ENCODE measurements at regions not wholly inside any gene's neighbourhood (a gene's known extent, or its start where the extent isn't known, plus 50 kb on each side); places are given as distances from the start of the nearest gene placed in this dataset.

DNA sequence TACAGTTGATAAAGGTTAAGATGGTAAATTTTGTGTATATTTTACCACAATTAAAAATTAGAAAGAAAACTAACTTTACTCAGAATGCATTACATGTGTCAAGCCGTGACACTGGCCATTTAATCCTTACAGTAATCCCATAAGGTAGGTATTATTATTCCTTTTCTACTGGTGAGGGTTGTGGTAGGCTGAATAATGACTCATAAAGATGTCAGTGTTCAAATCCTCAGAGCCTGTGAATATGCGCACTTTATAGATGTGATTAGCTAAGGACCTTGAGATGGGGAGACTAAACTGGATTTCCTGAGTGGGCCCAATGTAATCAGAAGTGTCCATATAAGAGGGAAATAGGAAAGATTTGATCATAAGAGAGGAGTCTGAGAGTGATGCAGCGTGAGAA is 288.1 kb downstream of the TMEM167A start:
- Mint-ChIP-seq H3K9me3 (ENCODE audit: insufficient read depth) (peaks cover 5% of the 10 kb centered on the region), H3K4me1 (ENCODE audit: low read depth) (no peaks in the 10 kb centered on the region), H3K27me3 (ENCODE audit: low read depth) (no peaks in the 10 kb centered on the region), H3K4me3 (no peak overlapping the region), H3K36me3 (ENCODE audit: low read depth) (peaks cover 7% of the 10 kb centered on the region), H3K27ac (no peak overlapping the region)
- DNase-seq (no peak), ATAC-seq (no peak)
- ChIA-PET POLR2A (no interaction called here), CTCF (no interaction called here)

- Mint-ChIP-seq H3K27ac (no peak overlapping the region), H3K9me3 (ENCODE audit: insufficient read depth) (peaks cover 5% of the 10 kb centered on the region), H3K27me3 (ENCODE audit: low read depth) (peaks cover 4% of the 10 kb centered on the region), H3K4me3 (no peak overlapping the region), H3K4me1 (ENCODE audit: low read depth) (no peaks in the 10 kb centered on the region), H3K36me3 (ENCODE audit: low read depth) (peaks cover 5% of the 10 kb centered on the region)
- no peak for DNase-seq
- CTCF ChIA-PET: interaction anchor here (1.2 kb wide), 1 partner anchor 145 kb away, joined by 5 read pairs; no protein-coding TSS in a partner anchor
- ATAC-seq: no peak
- POLR2A ChIA-PET: no interaction called here
Measured at GRCh38 chr5:82786748-82787147, 290.4 kb downstream of the TMEM167A start.

DNA sequence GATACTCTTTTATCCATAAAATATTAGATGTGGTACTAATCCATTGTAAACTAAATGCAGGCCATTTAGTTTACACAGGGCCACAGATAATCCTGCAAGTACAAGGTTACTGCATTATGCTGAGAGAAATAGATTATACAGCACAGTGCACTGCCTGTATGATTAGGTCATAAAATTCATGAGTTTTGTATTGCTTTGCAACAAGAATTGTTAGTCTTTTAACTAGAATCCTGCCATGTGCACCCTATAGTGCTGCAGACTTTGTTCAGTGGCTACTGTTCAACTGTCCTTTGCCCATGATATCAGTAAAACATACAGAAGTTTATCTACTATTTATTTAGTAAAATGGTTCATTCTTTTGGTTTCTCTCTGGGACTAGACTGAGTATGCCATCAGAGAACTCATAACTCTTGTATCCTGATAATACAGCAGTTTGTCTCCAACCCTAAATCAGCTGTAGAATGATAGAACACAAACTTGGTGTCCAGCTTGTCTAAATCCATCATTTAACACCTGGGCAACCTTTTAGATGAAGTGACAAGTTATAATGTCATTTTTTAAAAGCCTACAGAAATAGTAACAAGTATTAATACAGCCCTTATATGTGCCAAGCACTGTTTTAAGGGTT is 291.2 kb downstream of the TMEM167A start:
- peaks cover under 1% of the 10 kb centered on the region for H3K36me3 Mint-ChIP-seq (ENCODE audit: low read depth)
- POLR2A ChIA-PET: no interaction called here

GRCh38 chr5:82785456-82785855 is 291.7 kb downstream of the TMEM167A start:
- ChIA-PET POLR2A (no interaction called here), CTCF (interaction anchor here (0.6 kb wide), 1 partner anchor 24 kb away, joined by 3 read pairs; no protein-coding TSS in a partner anchor)
- peaks cover 3% of the 10 kb centered on the region for H3K9me3 Mint-ChIP-seq (ENCODE audit: insufficient read depth)

More for the DNA sequence above, 291.2 kb downstream of the TMEM167A start:
- DNase-seq (no peak), ATAC-seq (no peak)
- Mint-ChIP-seq H3K27me3 (ENCODE audit: low read depth) (peaks cover 4% of the 10 kb centered on the region), H3K4me3 (no peak overlapping the region), H3K4me1 (ENCODE audit: low read depth) (no peaks in the 10 kb centered on the region), H3K27ac (no peak overlapping the region), H3K9me3 (ENCODE audit: insufficient read depth) (no peaks in the 10 kb centered on the region)
- CTCF ChIA-PET: interaction anchor here (0.6 to 1.2 kb wide), 2 partner anchors 25 to 144 kb away, joined by 3 to 5 read pairs; no protein-coding TSS in a partner anchor

DNA sequence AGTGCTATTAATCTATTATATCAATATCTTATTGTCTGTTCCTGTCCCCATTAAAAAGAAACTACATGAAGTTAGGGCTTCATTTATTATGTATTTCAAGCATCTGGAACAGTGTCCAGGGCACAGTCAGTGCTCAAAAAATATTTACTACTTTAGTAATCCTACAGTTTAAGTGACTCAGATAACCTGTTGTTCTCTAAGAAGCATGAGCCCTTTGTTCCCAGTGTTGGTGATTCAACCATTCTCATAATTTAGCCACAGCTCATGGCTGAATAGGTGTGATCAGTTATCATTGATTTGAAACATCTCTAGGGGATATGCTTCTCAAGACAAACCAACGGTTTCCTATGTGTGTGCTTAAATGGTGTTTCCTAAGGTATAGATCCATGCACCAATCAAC is 292.7 kb downstream of the TMEM167A start:
- CTCF ChIA-PET: no interaction called here
- H3K4me1 Mint-ChIP-seq (ENCODE audit: low read depth): no peaks in the 10 kb centered on the region
- no peak for ATAC-seq
- no peak overlapping the region for H3K4me3 Mint-ChIP-seq
- H3K27me3 Mint-ChIP-seq (ENCODE audit: low read depth): peaks cover 4% of the 10 kb centered on the region
- peaks cover 5% of the 10 kb centered on the region for H3K9me3 Mint-ChIP-seq (ENCODE audit: insufficient read depth)
- no peak for DNase-seq
- H3K27ac Mint-ChIP-seq: no peak overlapping the region
- H3K36me3 Mint-ChIP-seq (ENCODE audit: low read depth): no peaks in the 10 kb centered on the region
- POLR2A ChIA-PET: no interaction called here

More at GRCh38 chr5:82785456-82785855, 291.7 kb downstream of the TMEM167A start:
- H3K27ac Mint-ChIP-seq: no peak overlapping the region
- H3K4me3 Mint-ChIP-seq: no peak overlapping the region
- ATAC-seq: no peak
- no peaks in the 10 kb centered on the region for H3K36me3 Mint-ChIP-seq (ENCODE audit: low read depth)
- H3K27me3 Mint-ChIP-seq (ENCODE audit: low read depth): peaks cover 4% of the 10 kb centered on the region
- no peaks in the 10 kb centered on the region for H3K4me1 Mint-ChIP-seq (ENCODE audit: low read depth)
- no peak for DNase-seq

DNA sequence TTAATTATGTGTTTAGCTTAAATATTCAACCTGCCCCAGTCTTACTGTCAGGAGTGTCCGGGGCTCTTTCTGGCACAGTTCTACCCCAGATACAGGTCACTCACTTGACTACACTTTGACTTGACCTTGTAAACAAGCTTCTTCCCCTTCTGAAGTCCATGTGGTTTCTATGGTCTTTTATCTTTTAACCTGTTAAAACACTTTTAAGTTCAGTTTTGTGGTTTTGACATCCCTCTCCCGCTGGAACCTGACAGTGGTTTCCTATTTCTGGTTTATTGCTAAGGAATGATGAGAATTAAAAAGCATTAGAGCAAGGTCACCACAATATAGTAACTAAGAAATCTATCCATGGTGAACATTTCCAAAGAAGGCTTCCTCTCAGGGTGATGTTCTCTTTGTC is 300.1 kb downstream of the TMEM167A start:
- Mint-ChIP-seq H3K27me3 (ENCODE audit: low read depth) (peaks cover 11% of the 10 kb centered on the region), H3K4me1 (ENCODE audit: low read depth) (peaks cover 14% of the 10 kb centered on the region), H3K36me3 (ENCODE audit: low read depth) (no peaks in the 10 kb centered on the region), H3K9me3 (ENCODE audit: insufficient read depth) (peaks cover 5% of the 10 kb centered on the region), H3K4me3 (no peak overlapping the region), H3K27ac (no peak overlapping the region)
- no peak for ATAC-seq
- ChIA-PET POLR2A (no interaction called here), CTCF (no interaction called here)
- DNase-seq: no peak

- Mint-ChIP-seq H3K27me3 (ENCODE audit: low read depth) (peaks cover 11% of the 10 kb centered on the region), H3K36me3 (ENCODE audit: low read depth) (no peaks in the 10 kb centered on the region), H3K27ac (no peak overlapping the region), H3K4me3 (no peak overlapping the region), H3K4me1 (ENCODE audit: low read depth) (peaks cover 9% of the 10 kb centered on the region), H3K9me3 (ENCODE audit: insufficient read depth) (no peaks in the 10 kb centered on the region)
- POLR2A ChIA-PET: no interaction called here
- CTCF ChIA-PET: no interaction called here
- ATAC-seq (no peak), DNase-seq (no peak)
Measured at GRCh38 chr5:82772281-82772680, 304.9 kb downstream of the TMEM167A start.

DNA sequence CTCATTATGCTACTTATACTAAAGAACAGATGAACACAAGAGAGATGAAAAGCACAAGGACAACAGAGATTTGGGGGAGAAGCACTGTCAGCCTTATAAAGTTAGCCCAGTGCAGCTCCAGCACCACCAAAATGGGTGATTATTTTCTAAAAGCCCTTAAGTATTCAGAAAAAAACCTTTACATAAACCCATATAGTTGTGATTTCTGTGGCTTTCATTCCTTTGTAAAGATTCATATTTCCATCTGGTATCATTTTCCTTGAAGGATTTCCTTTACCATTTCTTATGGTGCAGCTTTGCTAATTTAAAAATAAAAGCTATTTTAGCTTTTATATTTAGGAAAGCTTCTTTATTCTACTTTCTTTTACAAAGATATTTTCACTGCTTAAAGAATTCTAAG is 311.0 kb downstream of the TMEM167A start:
- H3K4me3 Mint-ChIP-seq: no peak overlapping the region
- POLR2A ChIA-PET: no interaction called here

DNA sequence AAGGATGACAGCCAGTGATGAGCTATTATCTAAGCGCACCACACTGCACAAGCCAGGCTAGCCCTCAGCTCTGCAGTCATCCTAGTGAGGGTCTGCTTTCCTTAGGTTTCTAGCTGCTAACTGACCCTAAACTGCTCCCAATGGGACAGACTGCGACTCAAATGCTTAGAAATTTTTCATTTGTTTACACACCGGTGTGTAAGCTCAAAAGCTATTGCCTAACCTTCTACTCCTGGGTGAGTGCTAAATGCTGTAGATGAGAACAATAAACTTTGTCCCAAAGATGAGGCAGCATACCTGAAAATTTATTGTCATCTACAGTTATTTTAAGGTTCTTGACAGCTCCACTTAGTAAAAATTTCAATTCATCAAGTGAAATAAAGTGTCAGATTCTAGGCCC is 311.4 kb downstream of the TMEM167A start:
- ChIA-PET CTCF (no interaction called here), POLR2A (no interaction called here)
- Mint-ChIP-seq H3K4me1 (ENCODE audit: low read depth) (no peaks in the 10 kb centered on the region), H3K9me3 (ENCODE audit: insufficient read depth) (no peaks in the 10 kb centered on the region), H3K27me3 (ENCODE audit: low read depth) (peaks cover 11% of the 10 kb centered on the region), H3K4me3 (no peak overlapping the region), H3K36me3 (ENCODE audit: low read depth) (no peaks in the 10 kb centered on the region), H3K27ac (no peak overlapping the region)
- DNase-seq (no peak), ATAC-seq (no peak)

More for the DNA sequence above, 311.0 kb downstream of the TMEM167A start:
- ATAC-seq (no peak), DNase-seq (no peak)
- Mint-ChIP-seq H3K9me3 (ENCODE audit: insufficient read depth) (no peaks in the 10 kb centered on the region), H3K4me1 (ENCODE audit: low read depth) (no peaks in the 10 kb centered on the region), H3K27me3 (ENCODE audit: low read depth) (peaks cover 11% of the 10 kb centered on the region), H3K27ac (no peak overlapping the region), H3K36me3 (ENCODE audit: low read depth) (no peaks in the 10 kb centered on the region)
- CTCF ChIA-PET: no interaction called here

DNA sequence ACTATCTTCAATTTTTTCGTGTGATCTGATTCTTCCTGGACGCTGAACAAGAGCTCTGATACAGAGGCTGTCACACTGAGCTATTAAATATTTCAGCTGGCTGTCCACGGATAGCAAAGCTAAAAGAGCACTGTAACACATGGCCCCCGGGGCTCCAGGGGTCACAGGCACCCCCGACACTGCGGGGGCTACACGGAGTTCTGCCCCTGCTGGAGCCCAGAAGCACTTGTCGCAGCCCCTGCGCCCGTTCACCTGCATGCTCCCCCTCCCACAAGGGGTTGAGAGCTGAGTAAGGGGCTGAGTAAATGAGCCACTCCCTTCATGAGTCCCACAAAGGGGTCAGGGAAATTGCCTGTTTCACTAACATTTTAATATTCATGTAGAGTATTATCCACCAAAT is 316.3 kb downstream of the TMEM167A start:
- Mint-ChIP-seq H3K9me3 (ENCODE audit: insufficient read depth) (no peaks in the 10 kb centered on the region), H3K4me1 (ENCODE audit: low read depth) (no peaks in the 10 kb centered on the region), H3K36me3 (ENCODE audit: low read depth) (no peaks in the 10 kb centered on the region), H3K27me3 (ENCODE audit: low read depth) (peaks cover 4% of the 10 kb centered on the region), H3K4me3 (no peak overlapping the region), H3K27ac (no peak overlapping the region)
- ATAC-seq: no peak
- DNase-seq: no peak
- ChIA-PET CTCF (interaction anchor here (0.7 kb wide), 1 partner anchor 25 kb away, joined by 3 read pairs; no protein-coding TSS in a partner anchor), POLR2A (no interaction called here)

DNA sequence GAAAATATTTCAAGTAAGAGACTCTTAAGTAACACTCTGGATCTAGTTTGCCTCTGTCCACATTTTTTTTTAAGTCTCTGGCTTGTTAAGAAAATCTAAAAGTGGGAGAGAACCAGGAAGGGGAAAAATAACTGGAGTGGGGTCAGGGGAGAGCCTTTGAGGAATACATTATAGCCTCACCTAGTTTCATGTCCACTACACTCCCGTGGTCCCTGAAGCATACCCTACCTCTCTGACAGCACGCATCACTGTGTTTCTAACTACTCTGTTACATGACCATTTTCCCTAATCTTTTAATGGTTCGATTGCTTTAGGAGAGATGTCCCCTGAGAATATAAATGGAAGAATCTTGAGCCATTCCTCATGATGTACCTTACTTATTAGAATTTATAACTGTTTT is 318.3 kb downstream of the TMEM167A start:
- H3K27ac Mint-ChIP-seq: no peak overlapping the region
- H3K4me3 Mint-ChIP-seq: no peak overlapping the region
- ChIA-PET CTCF (no interaction called here), POLR2A (no interaction called here)
- DNase-seq (no peak), ATAC-seq (no peak)
- H3K4me1 Mint-ChIP-seq (ENCODE audit: low read depth): no peaks in the 10 kb centered on the region
- no peaks in the 10 kb centered on the region for H3K9me3 Mint-ChIP-seq (ENCODE audit: insufficient read depth)
- no peaks in the 10 kb centered on the region for H3K36me3 Mint-ChIP-seq (ENCODE audit: low read depth)
- H3K27me3 Mint-ChIP-seq (ENCODE audit: low read depth): peaks cover 2% of the 10 kb centered on the region

DNA sequence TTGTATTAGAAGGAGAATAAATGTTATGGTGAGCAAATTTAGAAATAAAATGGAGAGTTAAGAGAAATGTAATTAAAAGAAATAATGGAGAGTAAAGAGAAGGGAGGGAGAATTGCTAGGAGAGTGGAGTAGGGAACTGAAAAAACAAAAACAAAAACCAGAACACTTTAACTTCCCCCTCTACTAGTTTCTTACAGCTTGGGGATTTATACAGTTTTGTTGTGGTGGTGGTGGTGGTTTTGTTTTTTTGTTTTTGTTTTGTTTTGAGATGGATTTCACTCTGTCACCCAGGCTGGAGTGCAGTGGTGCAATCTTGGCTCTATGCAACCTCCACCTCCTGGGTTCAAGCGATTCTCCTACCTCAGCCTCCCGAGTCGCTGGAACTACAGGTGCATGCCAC is 322.4 kb downstream of the TMEM167A start:
- Mint-ChIP-seq H3K4me1 (ENCODE audit: low read depth) (peaks cover under 1% of the 10 kb centered on the region), H3K27ac (no peak overlapping the region), H3K27me3 (ENCODE audit: low read depth) (no peaks in the 10 kb centered on the region), H3K36me3 (ENCODE audit: low read depth) (peaks cover 6% of the 10 kb centered on the region), H3K9me3 (ENCODE audit: insufficient read depth) (peaks cover 4% of the 10 kb centered on the region), H3K4me3 (no peak overlapping the region)
- DNase-seq (no peak), ATAC-seq (no peak)
- CTCF ChIA-PET: no interaction called here
- POLR2A ChIA-PET: no interaction called here

Data from activated CD8-positive, alpha-beta T cell treated with anti-CD3 and anti-CD28 coated beads, Interleukin-2, amount 10 ng/mL, durations not matched to agents 7 days and 5 days (primary cell).